Urothelium cell line (cell line): ENCODE measurements at regions not wholly inside any gene's neighbourhood (a gene's known extent, or its start where the extent isn't known, plus 50 kb on each side); places are given as distances from the start of the nearest gene placed in this dataset.
"Not testable (repeated sequence)": the region's sequence is repeated elsewhere in the genome, so short reads cannot be mapped to it uniquely, and the experiment has no call there.

Source experiments
- DNase-seq: peaks from one replicate; pipeline ENCODE4 v3.0.0; 2011; ENCODE audit warnings: low spot score, mixed read lengths
- FAIRE-seq: peaks from 2 replicates; lab custom pipeline; 2011; peaks lifted over from hg19 to GRCh38; lab: Jason Lieb, UNC

DNA sequence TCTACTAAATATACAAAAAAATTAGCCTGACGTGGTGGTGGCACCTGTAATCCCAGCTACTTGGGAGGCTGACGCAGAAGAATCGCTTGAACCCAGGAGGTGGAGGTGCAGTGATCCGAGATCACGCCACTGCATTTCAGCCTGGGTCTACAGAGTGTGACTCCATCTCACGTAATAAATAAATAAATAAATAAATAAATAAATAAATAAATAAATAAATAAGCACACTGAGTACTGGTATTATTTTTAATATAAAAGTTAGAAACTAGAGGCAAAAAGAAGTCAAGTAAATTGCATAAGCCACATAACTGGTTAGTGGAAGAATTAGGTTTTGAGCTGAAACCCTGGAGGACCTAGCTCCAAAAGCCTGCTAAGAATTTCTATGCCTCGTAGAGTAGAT, 1262.7 kb upstream of the PABPC4L start:
- FAIRE-seq (no peak), DNase-seq (no peak)

DNA sequence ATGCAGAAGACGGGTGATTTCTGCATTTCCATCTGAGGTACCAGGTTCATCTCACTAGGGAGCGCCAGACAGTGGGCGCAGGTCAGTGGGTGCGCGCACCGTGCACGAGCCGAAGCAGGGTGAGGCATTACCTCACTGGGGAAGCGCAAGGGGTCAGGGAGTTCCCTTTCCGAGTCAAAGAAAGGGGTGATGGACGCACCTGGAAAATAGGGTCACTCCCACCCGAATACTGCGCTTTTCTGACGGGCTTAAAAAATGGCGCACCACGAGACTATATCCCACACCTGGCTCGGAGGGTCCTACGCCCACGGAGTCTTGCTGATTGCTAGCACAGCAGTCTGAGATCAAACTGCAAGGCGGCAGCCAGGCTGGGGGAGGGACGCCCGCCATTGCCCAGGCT, 1246.0 kb upstream of the PABPC4L start:
- not testable (repeated sequence) for DNase-seq, FAIRE-seq

DNA sequence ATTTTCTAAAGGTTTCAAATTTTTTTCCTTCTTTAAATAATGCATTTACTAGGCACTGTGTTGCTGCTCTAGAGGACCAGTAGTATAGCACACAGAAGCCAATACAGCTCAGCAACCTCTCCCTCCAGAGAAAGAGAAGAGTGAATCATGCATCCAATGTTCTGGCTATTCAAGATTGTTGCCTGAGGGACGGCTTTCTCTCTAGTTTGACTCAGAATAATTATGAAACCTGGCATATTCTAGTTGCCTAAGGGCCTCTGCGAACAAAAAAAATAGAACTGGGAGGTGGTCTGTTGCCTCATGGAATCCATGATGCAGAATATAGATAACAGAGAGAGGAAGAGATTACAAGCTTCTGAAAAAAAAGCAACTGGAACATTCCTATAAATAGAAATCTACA, 1233.3 kb upstream of the PABPC4L start:
- no peak for FAIRE-seq
- no peak for DNase-seq

GRCh38 chr4:135429528-135429927, 1227.9 kb upstream of the PABPC4L start:
- FAIRE-seq (no peak), DNase-seq (no peak)

GRCh38 chr4:135418353-135418752, 1216.8 kb upstream of the PABPC4L start:
- FAIRE-seq = no peak

DNA sequence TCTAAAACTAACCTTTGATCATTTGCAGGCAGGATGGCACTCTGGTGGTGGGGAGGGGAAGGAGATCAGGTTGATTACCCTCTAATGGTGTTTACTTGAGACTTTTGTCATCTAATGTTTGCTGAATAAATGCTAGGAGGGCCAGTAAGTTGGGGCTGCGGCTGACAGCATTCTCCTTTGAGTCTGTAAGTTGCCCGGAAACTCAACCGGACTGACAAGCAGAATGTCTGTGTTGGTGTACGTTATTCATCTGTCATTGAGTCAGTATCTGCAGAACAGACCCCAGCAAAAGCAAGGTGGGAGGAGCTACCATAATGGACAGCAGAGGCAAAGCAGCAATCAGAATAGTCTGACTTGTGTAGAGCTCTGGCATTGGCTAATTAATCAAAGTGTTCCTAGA, 1210.6 kb upstream of the PABPC4L start:
- DNase-seq (no peak), FAIRE-seq (no peak)

More at GRCh38 chr4:135418353-135418752, 1216.8 kb upstream of the PABPC4L start:
- peak; percentile 14 for DNase-seq

- FAIRE-seq (no peak), DNase-seq (no peak)
These were observed 1209.7 kb upstream of the PABPC4L start for GRCh38 chr4:135411251-135411650.

DNA sequence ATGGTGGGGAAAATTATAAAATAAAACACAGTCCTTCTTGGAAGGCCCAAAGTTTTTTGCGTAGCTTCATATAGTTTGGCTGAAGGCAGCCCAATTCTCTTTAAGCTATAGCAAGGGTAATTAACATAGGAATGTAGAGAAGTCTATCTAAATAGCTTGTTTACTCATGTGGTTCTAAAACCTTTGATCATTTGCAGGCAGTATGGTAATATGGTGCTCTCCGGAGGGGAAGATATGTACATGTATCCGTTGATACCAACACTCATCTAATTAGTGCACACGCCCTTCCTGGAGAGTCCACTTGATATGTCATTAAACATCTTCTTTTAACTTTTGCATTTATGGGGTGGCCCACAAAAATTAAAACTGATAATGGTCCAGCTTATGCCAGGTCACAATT, 1207.7 kb upstream of the PABPC4L start:
- DNase-seq, FAIRE-seq: not testable (repeated sequence)

DNA sequence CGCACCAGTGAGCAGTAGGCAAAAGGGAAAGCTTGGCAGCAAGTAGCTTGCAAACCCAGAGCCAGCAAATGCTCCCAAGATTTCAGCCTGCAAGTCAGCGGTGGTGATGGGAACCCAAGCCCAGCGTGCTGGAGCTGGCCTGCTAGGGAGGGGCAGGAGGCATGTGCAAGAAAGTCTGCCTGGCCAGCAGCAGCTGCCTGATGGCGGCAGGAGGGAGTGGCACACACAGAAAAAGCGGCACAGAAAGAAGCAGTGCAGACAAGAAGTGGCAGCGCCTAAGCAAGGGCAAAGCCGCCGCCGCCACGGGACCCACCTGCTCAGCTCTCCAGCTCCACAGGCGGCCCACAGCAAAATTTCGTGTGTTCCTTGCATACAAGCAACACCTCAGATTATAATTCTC, 1206.5 kb upstream of the PABPC4L start:
- FAIRE-seq = no peak
- DNase-seq = no peak

DNA sequence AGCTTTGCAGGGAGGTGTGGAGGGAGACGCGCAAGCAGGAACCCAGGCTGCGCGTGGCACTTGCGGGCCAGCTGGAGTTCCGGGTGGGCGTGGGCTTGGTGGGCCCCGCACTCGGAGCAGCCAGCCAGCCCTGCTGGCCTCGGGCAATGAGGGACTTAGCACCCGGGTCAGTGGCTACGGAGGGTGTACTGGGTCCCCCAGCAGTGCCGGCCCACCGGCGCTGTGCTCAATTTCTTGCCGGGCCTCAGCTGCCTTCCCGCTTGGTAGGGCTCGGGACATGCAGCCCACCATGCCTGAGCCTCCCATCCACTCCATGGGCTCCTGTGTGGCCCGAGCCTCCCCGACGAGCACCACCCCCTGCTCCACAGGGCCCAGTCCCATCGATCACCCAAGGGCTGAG, 1205.0 kb upstream of the PABPC4L start:
- not testable (repeated sequence) for FAIRE-seq

GRCh38 chr4:135385830-135386581, 1184.4 kb upstream of the PABPC4L start:
- FAIRE-seq (no peak), DNase-seq (no peak)

More for the DNA sequence above, 1205.0 kb upstream of the PABPC4L start:
- DNase-seq = not testable (repeated sequence)

DNA sequence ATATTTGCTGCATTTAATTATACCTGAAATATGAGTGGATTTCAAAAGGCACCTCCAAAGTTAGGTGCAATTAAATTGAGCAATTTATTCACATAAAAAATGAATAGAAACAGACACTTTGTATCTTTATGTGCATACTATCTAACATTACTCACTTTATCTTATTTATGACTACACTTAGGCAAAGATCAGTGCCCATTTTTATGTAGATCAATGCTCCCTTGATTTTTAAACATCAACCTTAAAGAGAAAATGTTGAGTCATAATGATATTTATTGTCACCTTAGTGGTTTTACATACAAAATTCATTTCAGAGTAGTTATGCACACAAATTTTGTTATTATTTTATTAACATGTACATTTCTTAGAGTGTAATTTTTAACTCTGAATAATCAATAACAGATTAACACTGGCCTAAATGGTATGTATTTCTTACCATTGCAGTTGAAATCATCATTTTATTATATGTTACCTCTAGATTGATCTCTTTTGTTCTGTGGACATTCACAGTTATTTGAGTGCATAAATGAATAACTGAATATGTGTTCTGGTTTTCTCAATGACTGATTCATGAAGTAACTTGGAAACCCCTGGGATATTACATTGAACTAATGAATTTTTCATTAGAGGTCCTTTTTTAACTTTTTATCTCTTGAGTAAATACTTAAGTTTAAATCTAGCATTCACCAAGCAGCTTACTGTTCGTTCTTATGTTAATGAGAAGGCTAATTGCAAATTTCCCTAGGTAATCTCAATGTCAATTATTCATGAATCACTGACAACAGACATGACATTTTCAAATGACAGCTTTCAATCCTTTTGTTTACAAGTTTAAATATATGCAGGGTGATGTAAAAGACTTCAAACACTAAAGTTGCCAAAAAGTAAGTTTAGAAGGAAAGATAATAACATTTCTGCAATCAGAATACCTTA, 1182.0 kb upstream of the PABPC4L start:
- DNase-seq (no peak), FAIRE-seq (no peak)

GRCh38 chr4:135382280-135382959, 1180.8 kb upstream of the PABPC4L start:
- FAIRE-seq = no peak
- no peak for DNase-seq

DNA sequence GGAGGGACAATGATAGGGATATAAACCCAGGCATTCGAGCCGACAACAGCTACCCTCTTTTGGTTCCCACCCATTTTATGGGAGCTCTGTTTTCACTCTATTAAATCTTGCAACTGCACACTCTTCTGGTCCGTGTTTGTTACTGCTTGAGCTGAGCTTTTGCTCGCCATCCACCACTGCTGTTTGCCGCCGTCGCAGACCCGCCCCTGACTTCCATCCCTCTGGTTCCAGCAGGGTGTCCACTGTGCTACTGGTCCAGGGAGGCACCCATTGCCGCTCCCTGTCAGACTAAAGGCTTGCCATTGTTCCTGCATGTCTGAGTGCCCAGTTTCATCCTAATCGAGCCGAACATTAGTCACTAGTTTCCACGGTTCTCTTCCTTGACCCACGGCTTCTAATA, 1170.5 kb upstream of the PABPC4L start:
- DNase-seq (no peak), FAIRE-seq (no peak)

DNA sequence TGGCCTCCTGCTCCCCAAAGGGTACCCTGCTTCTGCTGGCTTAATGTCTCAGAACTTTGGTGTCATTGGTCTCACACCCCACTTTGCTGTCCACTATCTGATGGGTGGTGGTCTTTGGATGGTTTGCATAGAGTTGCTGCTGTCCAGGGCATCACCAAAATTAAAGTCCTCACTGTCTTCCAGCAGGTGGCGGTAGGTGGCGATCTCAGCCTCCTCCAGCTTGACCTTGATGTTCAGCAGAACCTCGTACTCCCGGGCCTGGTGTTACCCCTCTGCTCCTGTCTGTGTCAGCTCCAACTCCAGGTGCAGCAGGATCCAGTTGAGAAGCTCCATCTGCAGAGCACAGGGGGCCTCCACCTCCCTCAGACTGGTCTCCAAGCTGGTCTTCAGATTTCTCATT, 1169.5 kb upstream of the PABPC4L start:
- DNase-seq (no peak), FAIRE-seq (no peak)

GRCh38 chr4:135368831-135369230, 1167.2 kb upstream of the PABPC4L start:
- no peak for DNase-seq
- FAIRE-seq = no peak

- no peak for DNase-seq
- no peak for FAIRE-seq
These were observed 1163.5 kb upstream of the PABPC4L start for GRCh38 chr4:135365065-135365464.

GRCh38 chr4:135359128-135359527, 1157.5 kb upstream of the PABPC4L start:
- DNase-seq = no peak
- FAIRE-seq = no peak

- no peak for FAIRE-seq
- DNase-seq = no peak
These were observed 1155.5 kb upstream of the PABPC4L start for GRCh38 chr4:135357091-135357490.

DNA sequence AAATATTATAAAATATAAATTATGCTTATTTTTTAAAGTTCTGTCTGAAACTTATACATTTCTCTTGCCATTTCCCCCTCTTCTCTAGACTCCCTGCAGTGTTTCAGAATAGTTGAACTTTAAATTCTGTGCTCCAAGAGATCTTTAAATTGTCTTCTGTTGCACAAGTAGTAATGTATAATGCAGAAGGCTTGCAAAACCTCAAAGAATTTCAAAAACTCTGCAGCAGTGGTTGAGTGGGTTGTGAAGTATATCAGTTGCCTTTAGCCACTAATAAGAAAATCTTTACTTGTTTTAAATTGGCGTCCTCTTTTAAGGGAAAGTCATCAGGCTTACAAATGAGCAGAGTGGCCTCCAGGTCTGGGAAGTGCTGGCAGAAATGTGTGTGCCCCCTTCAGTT, 1153.3 kb upstream of the PABPC4L start:
- DNase-seq = no peak
- FAIRE-seq = no peak

GRCh38 chr4:135353008-135353407, 1151.4 kb upstream of the PABPC4L start:
- no peak for DNase-seq
- FAIRE-seq = no peak
